HCT116 (cell line): ENCODE measurements at regions not wholly inside any gene's neighbourhood (a gene's known extent, or its start where the extent isn't known, plus 50 kb on each side); places are given as distances from the start of the nearest gene placed in this dataset.

Experiments
- ATAC-seq: fragments of 200-7000 bp; cut with Tn5 transposase; 2 replicates; pipeline ENCODE4 v1.9.1; 2020; ENCODE audit warnings: mild to moderate bottlenecking, moderate library complexity
- BruUV-seq: library from RNA; stranded (reverse); fragments of 400-500 nt; replicated peaks from 2 replicates; lab custom pipeline; 2021; lab: Mats Ljungman, UMichigan
- CTCF ChIA-PET: fragments of 300-600 bp; sonication (Branson Sonifier 250); formaldehyde crosslinking; loops from one replicate; lab custom pipeline; 2021; ENCODE audit warnings: antibody characterized with exemption; lab: Charles Lee
- POLR2A ChIA-PET: fragments of 300-600, 350-600 bp; sonication (Branson Sonifier 250); formaldehyde crosslinking; loops from one replicate; lab custom pipeline; 2021; ENCODE audit warnings: antibody characterized with exemption; lab: Charles Lee
- RAD21 ChIA-PET, 2 experiments: fragments of 300-600 bp; sonication (Branson Sonifier 250); formaldehyde crosslinking; loops; one replicate each; lab custom pipeline; 2023; ENCODE audit warnings: low total read pairs in 2 of 2; ENCODE audit not compliant: uncharacterized antibody in 2 of 2, unreplicated experiment in 2 of 2, low non-redundant PET in 1 of 2; lab: Charles Lee
- DNase-seq: peaks from one replicate; pipeline ENCODE4 v3.0.0-alpha.2; 2010; ENCODE audit warnings: low read depth, low spot score
- H2AFZ ChIP-seq: fragments of 200-600 bp; shearing (Covaris generic), sonication (generic); 2 replicates; pipeline ENCODE4 v1.6.1; 2017; ENCODE audit warnings: low read depth, mixed run types, mixed read lengths, antibody characterized with exemption, low read length; ENCODE audit not compliant: poor library complexity, severe bottlenecking
- H3K27ac ChIP-seq: 2 replicates; pipeline ENCODE4 v1.5.1; 2012; ENCODE audit warnings: low read depth, low read length
- H3K27me3 ChIP-seq: fragments of 200-600 bp; sonication (generic); 2 replicates; pipeline ENCODE4 v1.6.1; 2016; ENCODE audit warnings: mixed run types, low read length, mixed read lengths; ENCODE audit not compliant: insufficient read depth
- H3K36me3 ChIP-seq, 2 experiments: fragments of 200-500 bp in 1 of 2; fragments of 200-600 bp in 1 of 2; sonication (Bioruptor generic) in 1 of 2; sonication (generic) in 1 of 2; 2 replicates each; pipeline versions ENCODE4 v1.5.1 to v1.6.1; 2014 to 2016; ENCODE audit warnings: low read length in 2 of 2, inconsistent platforms in 1 of 2, mixed read lengths in 1 of 2, mixed run types in 1 of 2; ENCODE audit not compliant: insufficient read depth in 2 of 2, control insufficient read depth in 1 of 2
- H3K4me1 ChIP-seq, 2 experiments: fragments of 200-600 bp in 1 of 2; sonication (generic) in 1 of 2; 2 replicates each; pipeline versions ENCODE4 v1.5.1 to v1.6.1; 2012 to 2017; ENCODE audit warnings: low read length in 2 of 2, inconsistent platforms in 1 of 2, mild to moderate bottlenecking in 1 of 2, mixed read lengths in 1 of 2, mixed run types in 1 of 2, moderate library complexity in 1 of 2; ENCODE audit not compliant: insufficient read depth in 2 of 2, control insufficient read depth in 1 of 2
- H3K4me2 ChIP-seq: fragments of 200-600 bp; sonication (generic); 2 replicates; pipeline ENCODE4 v1.6.1; 2017; ENCODE audit warnings: mixed run types, low read length, mixed read lengths
- H3K4me3 ChIP-seq, 2 experiments: fragments of 200-600 bp in 1 of 2; sonication (generic) in 1 of 2; replicated peaks in 1 of 2; 2 replicates each; pipeline ENCODE4 v1.5.1; 2011 to 2016; ENCODE audit warnings: low read length in 2 of 2, control low read depth in 1 of 2, low read depth in 1 of 2, mild to moderate bottlenecking in 1 of 2, mixed read lengths in 1 of 2, mixed run types in 1 of 2
- H3K79me2 ChIP-seq: fragments of 200-600 bp; sonication (generic); 2 replicates; pipeline ENCODE4 v1.6.1; 2017; ENCODE audit warnings: mild to moderate bottlenecking, mixed run types, low read length, moderate library complexity, mixed read lengths; ENCODE audit not compliant: insufficient read depth
- H3K9ac ChIP-seq: fragments of 200-600 bp; sonication (generic); 2 replicates; pipeline ENCODE4 v1.6.1; 2016; ENCODE audit warnings: low read length, mixed read lengths
- H3K9me2 ChIP-seq: fragments of 200-600 bp; sonication (generic), shearing (Covaris generic); 2 replicates; pipeline ENCODE4 v1.6.1; 2017; ENCODE audit warnings: mixed run types, mild to moderate bottlenecking, moderate library complexity; ENCODE audit not compliant: insufficient read depth
- H3K9me3 ChIP-seq, 2 experiments: fragments of 200-500 bp in 1 of 2; fragments of 200-600 bp in 1 of 2; sonication (Bioruptor generic) in 1 of 2; sonication (generic) in 1 of 2; 2 replicates each; pipeline ENCODE4 v1.6.1; 2014 to 2017; ENCODE audit warnings: low read length in 2 of 2, mixed read lengths in 2 of 2, inconsistent platforms in 1 of 2, low read depth in 1 of 2, mild to moderate bottlenecking in 1 of 2, mixed run types in 1 of 2, moderate library complexity in 1 of 2; ENCODE audit not compliant: control insufficient read depth in 1 of 2, insufficient read depth in 1 of 2
- H4K20me1 ChIP-seq: fragments of 200-600 bp; sonication (generic), shearing (Covaris generic); 2 replicates; pipeline ENCODE4 v1.6.1; 2017; ENCODE audit warnings: mixed run types, mild to moderate bottlenecking, moderate library complexity; ENCODE audit not compliant: insufficient read depth
- CBX3 ChIP-seq: IDR thresholded peaks from 2 replicates; pipeline ENCODE4 v1.6.1; 2012; ENCODE audit warnings: low read depth
- CEBPB ChIP-seq: IDR thresholded peaks from 2 replicates; pipeline ENCODE4 v1.6.1; 2012; ENCODE audit warnings: low read depth
- CTCF ChIP-seq, 3 experiments: fragments of 200-600 bp in 1 of 3; sonication (generic) in 1 of 3; IDR thresholded peaks in 2 of 3; conservative IDR thresholded peaks in 1 of 3; 2 replicates each; pipeline ENCODE4 v1.5.1; 2012 to 2017; ENCODE audit warnings: low read depth in 2 of 3, low read length in 2 of 3, antibody characterized with exemption in 1 of 3, borderline replicate concordance in 1 of 3, control low read depth in 1 of 3, mild to moderate bottlenecking in 1 of 3, mixed read lengths in 1 of 3, mixed run types in 1 of 3, moderate library complexity in 1 of 3; ENCODE audit not compliant: insufficient read depth in 1 of 3
- EZH2 ChIP-seq: fragments of 200-600 bp; sonication (generic); IDR thresholded peaks from 2 replicates; pipeline ENCODE4 v1.6.1; 2017; ENCODE audit warnings: antibody characterized with exemption, mixed run types
- EZH2phosphoT487 ChIP-seq: fragments of 200-600 bp; IDR thresholded peaks from 2 replicates; pipeline ENCODE4 v1.6.1; 2018; ENCODE audit warnings: antibody characterized with exemption, borderline replicate concordance
- FOSL1 ChIP-seq: IDR thresholded peaks from 2 replicates; pipeline ENCODE4 v1.6.1; 2012; ENCODE audit warnings: low read depth
- JUND ChIP-seq: IDR thresholded peaks from 2 replicates; pipeline ENCODE4 v1.6.1; 2012
- MAX ChIP-seq: IDR thresholded peaks from 2 replicates; pipeline ENCODE4 v1.6.1; 2012
- POLR2A ChIP-seq: IDR thresholded peaks from 2 replicates; pipeline ENCODE4 v1.7.0; 2011; ENCODE audit warnings: borderline replicate concordance; ENCODE audit not compliant: insufficient read depth, insufficient read length; ENCODE audit errors: extremely low read depth
- RAD21 ChIP-seq: IDR thresholded peaks from 2 replicates; pipeline ENCODE4 v1.6.1; 2012; ENCODE audit warnings: low read depth, mild to moderate bottlenecking
- REST ChIP-seq: IDR thresholded peaks from 2 replicates; pipeline ENCODE4 v1.6.1; 2012; ENCODE audit warnings: low read depth
- SIN3A ChIP-seq: IDR thresholded peaks from 2 replicates; pipeline ENCODE4 v1.6.1; 2012; ENCODE audit warnings: low read depth
- SP1 ChIP-seq: IDR thresholded peaks from 2 replicates; pipeline ENCODE4 v1.6.1; 2012; ENCODE audit warnings: low read depth
- SRF ChIP-seq: IDR thresholded peaks from 2 replicates; pipeline ENCODE4 v1.6.1; 2012; ENCODE audit warnings: low read depth
- TCF7L2 ChIP-seq: IDR thresholded peaks from 2 replicates; pipeline ENCODE4 v1.7.0; 2011; ENCODE audit warnings: borderline replicate concordance, inconsistent platforms; ENCODE audit not compliant: insufficient read depth, insufficient read length; ENCODE audit errors: extremely low read depth
- YY1 ChIP-seq: IDR thresholded peaks from 2 replicates; pipeline ENCODE4 v1.6.1; 2011; ENCODE audit warnings: low read length, low read depth, moderate library complexity, mild to moderate bottlenecking; ENCODE audit not compliant: insufficient replicate concordance; ENCODE audit errors: extremely low read depth
- ZBTB33 ChIP-seq: IDR thresholded peaks from 2 replicates; pipeline ENCODE4 v1.6.1; 2011; ENCODE audit warnings: mild to moderate bottlenecking, low read length, moderate library complexity; ENCODE audit not compliant: insufficient replicate concordance; ENCODE audit errors: extremely low read depth
- ZFX ChIP-seq: fragments of 450-650 bp; IDR thresholded peaks from 2 replicates; pipeline ENCODE4 v1.6.1; 2017
- ZNF274 ChIP-seq: fragments of 200-500 bp; sonication (Bioruptor generic); IDR thresholded peaks from 2 replicates; pipeline ENCODE4 v1.6.1; 2014; ENCODE audit warnings: mild to moderate bottlenecking, low read depth, low read length, inconsistent platforms
- intact Hi-C: fragments of 100-400 bp; cut with micrococcal nuclease; formaldehyde crosslinking; loops from 2 replicates; pipeline ENCODE4 v1.10.0; 2022

- H4K20me1 ChIP-seq, result no peaks in the 10 kb centered on the region
- H3K9me3 ChIP-seq, result no peaks in the 10 kb centered on the region
- ATAC-seq (no peak), DNase-seq (no peak)
- BruUV-seq, result no TSS peak
- H3K27ac ChIP-seq, result no peak overlapping the region
- H2AFZ ChIP-seq, result no peak overlapping the region
- TF ChIP-seq SIN3A, result no peak
- TF ChIP-seq POLR2A, result no peak
- no peak for TF ChIP-seq SP1
- TF ChIP-seq SRF, result no peak
- no peak for TF ChIP-seq RAD21
- no peak for TF ChIP-seq ZBTB33
- TF ChIP-seq ZFX, result no peak
- TF ChIP-seq EZH2phosphoT487, result no peak
- TF ChIP-seq CEBPB, result no peak
- no peak for TF ChIP-seq YY1
- no peak for TF ChIP-seq CBX3
- no peak for TF ChIP-seq ZNF274
- TF ChIP-seq JUND, result no peak
- TF ChIP-seq CTCF (IDR thresholded peaks at IDR 0.05 in 2 of 3, conservative IDR thresholded peaks at IDR 0.05 in 1 of 3; ENCODE audit: borderline replicate concordance in 1 of 3, insufficient read depth in 1 of 3, low read depth in 2 of 3, low read length in 2 of 3), result no peak
- no peak for TF ChIP-seq MAX
- TF ChIP-seq TCF7L2, result no peak
- TF ChIP-seq FOSL1, result no peak
- TF ChIP-seq REST, result no peak
- no peak for TF ChIP-seq EZH2
- no peaks in the 10 kb centered on the region for H3K27me3 ChIP-seq
- intact Hi-C loops, result no loop called here
- POLR2A ChIA-PET, result no interaction called here
- no peak overlapping the region for H3K4me3 ChIP-seq
- no peak overlapping the region for H3K9ac ChIP-seq
- H3K9me2 ChIP-seq, result no peaks in the 10 kb centered on the region
- RAD21 ChIA-PET, result no interaction called here
- H3K4me2 ChIP-seq, result no peak overlapping the region
- H3K79me2 ChIP-seq, result no peaks in the 10 kb centered on the region
- no peaks in the 10 kb centered on the region for H3K4me1 ChIP-seq
- H3K36me3 ChIP-seq, result no peaks in the 10 kb centered on the region
- CTCF ChIA-PET, result no interaction called here
Observed at GRCh38 chr7:155362380-155363145, 64.9 kb downstream of the INSIG1 start.
